Type B pancreatic cell (in vitro differentiated cells): ENCODE measurements at regions not wholly inside any gene's neighbourhood (a gene's known extent, or its start where the extent isn't known, plus 50 kb on each side); places are given as distances from the start of the nearest gene placed in this dataset.

ENCODE experiments used
- DNase-seq: peaks from one replicate; pipeline ENCODE4 v3.0.0; 2021; ENCODE audit warnings: mixed read lengths; ENCODE audit not compliant: unreplicated experiment; ENCODE audit errors: extremely low spot score
- H3K27ac Mint-ChIP-seq: 2 replicates; pipeline ENCODE4 v1.8.0; 2021; ENCODE audit warnings: mild to moderate bottlenecking, mixed read lengths
- H3K27me3 Mint-ChIP-seq: 2 replicates; pipeline ENCODE4 v1.8.0; 2021; ENCODE audit warnings: mixed read lengths
- H3K36me3 Mint-ChIP-seq: 2 replicates; pipeline ENCODE4 v1.8.0; 2021; ENCODE audit warnings: mixed read lengths
- H3K4me1 Mint-ChIP-seq: one replicate; pipeline ENCODE4 v1.8.0; 2021; ENCODE audit warnings: mixed read lengths; ENCODE audit not compliant: unreplicated experiment
- H3K4me3 Mint-ChIP-seq: 2 replicates; pipeline ENCODE4 v1.8.0; 2021; ENCODE audit warnings: mild to moderate bottlenecking, mixed read lengths
- H3K9me3 Mint-ChIP-seq: 2 replicates; pipeline ENCODE4 v1.8.0; 2021; ENCODE audit warnings: mixed read lengths
- CTCF ChIP-seq: fragments of 200-600 bp; sonication (generic); conservative IDR thresholded peaks from 2 replicates; pipeline ENCODE4 v1.5.0; 2021; ENCODE audit warnings: antibody characterized with exemption, mild to moderate bottlenecking

- H3K4me1 Mint-ChIP-seq: peaks cover 26% of the 10 kb centered on the region
- no peaks in the 10 kb centered on the region for H3K9me3 Mint-ChIP-seq
- H3K27ac Mint-ChIP-seq: peak overlapping the region; percentile 19
- DNase-seq: no peak
- no peaks in the 10 kb centered on the region for H3K36me3 Mint-ChIP-seq
- TF ChIP-seq CTCF: no peak
- peaks cover 2% of the 10 kb centered on the region for H3K27me3 Mint-ChIP-seq
- H3K4me3 Mint-ChIP-seq: peak overlapping the region; percentile 63
Observed at GRCh38 chr13:79659121-79659521, 178.2 kb downstream of the NDFIP2 start.

- Mint-ChIP-seq H3K36me3 (no peaks in the 10 kb centered on the region), H3K4me1 (peaks cover 26% of the 10 kb centered on the region), H3K9me3 (no peaks in the 10 kb centered on the region), H3K4me3 (no peak overlapping the region), H3K27ac (peak overlapping the region; percentile 19), H3K27me3 (peaks cover 2% of the 10 kb centered on the region)
- no peak for TF ChIP-seq CTCF
- DNase-seq: no peak
Observed at GRCh38 chr13:79658333-79658975, 177.5 kb downstream of the NDFIP2 start.

- H3K27ac Mint-ChIP-seq: no peak overlapping the region
Observed at GRCh38 chr13:79655509-79655908, 174.6 kb downstream of the NDFIP2 start.

GRCh38 chr13:79654520-79654919 is 173.6 kb downstream of the NDFIP2 start:
- H3K9me3 Mint-ChIP-seq: no peaks in the 10 kb centered on the region

More at GRCh38 chr13:79655509-79655908, 174.6 kb downstream of the NDFIP2 start:
- Mint-ChIP-seq H3K27me3 (no peaks in the 10 kb centered on the region), H3K4me1 (peaks cover 17% of the 10 kb centered on the region), H3K4me3 (no peak overlapping the region), H3K9me3 (no peaks in the 10 kb centered on the region), H3K36me3 (no peaks in the 10 kb centered on the region)
- no peak for DNase-seq
- no peak for TF ChIP-seq CTCF

GRCh38 chr13:79650688-79651087 is 169.7 kb downstream of the NDFIP2 start:
- Mint-ChIP-seq H3K4me3 (no peak overlapping the region), H3K36me3 (no peaks in the 10 kb centered on the region), H3K27ac (no peak overlapping the region), H3K9me3 (no peaks in the 10 kb centered on the region), H3K27me3 (no peaks in the 10 kb centered on the region), H3K4me1 (peaks cover 12% of the 10 kb centered on the region)
- no peak for TF ChIP-seq CTCF
- DNase-seq: no peak

More at GRCh38 chr13:79654520-79654919, 173.6 kb downstream of the NDFIP2 start:
- DNase-seq: no peak
- Mint-ChIP-seq H3K36me3 (no peaks in the 10 kb centered on the region), H3K4me1 (peaks cover 15% of the 10 kb centered on the region), H3K4me3 (no peak overlapping the region), H3K27ac (no peak overlapping the region), H3K27me3 (no peaks in the 10 kb centered on the region)
- TF ChIP-seq CTCF: no peak

GRCh38 chr13:79648191-79648590 is 167.2 kb downstream of the NDFIP2 start:
- Mint-ChIP-seq H3K9me3 (no peaks in the 10 kb centered on the region), H3K36me3 (no peaks in the 10 kb centered on the region), H3K4me1 (peaks cover 15% of the 10 kb centered on the region), H3K4me3 (no peak overlapping the region), H3K27me3 (no peaks in the 10 kb centered on the region), H3K27ac (peak overlapping the region; percentile 68)
- DNase-seq: no peak
- no peak for TF ChIP-seq CTCF
